Parathyroid adenoma (tissue), 2 donors: ENCODE measurements at regions not wholly inside any gene's neighbourhood (a gene's known extent, or its start where the extent isn't known, plus 50 kb on each side); places are given as distances from the start of the nearest gene placed in this dataset.
A peak's percentile ranks its signal among the peaks of the same experiment; 100 is the strongest.

Source experiments
- H2AFZ ChIP-seq: fragments of 300-600 bp; sonication (generic); one replicate; pipeline ENCODE4 v1.7.0; 2017; ENCODE audit warnings: antibody characterized with exemption, mild to moderate bottlenecking
- H3K27ac ChIP-seq: fragments of 300-600 bp; sonication (generic); one replicate; pipeline ENCODE4 v1.7.0; 2017
- H3K27me3 ChIP-seq: fragments of 300-600 bp; sonication (generic); one replicate; pipeline ENCODE4 v1.7.0; 2017; ENCODE audit warnings: low read length; ENCODE audit not compliant: control insufficient read depth, insufficient read depth
- H3K36me3 ChIP-seq: fragments of 300-600 bp; sonication (generic); one replicate; pipeline ENCODE4 v1.7.0; 2017; ENCODE audit warnings: low read length; ENCODE audit not compliant: control insufficient read depth, insufficient read depth
- H3K4me1 ChIP-seq: fragments of 300-600 bp; sonication (generic); one replicate; pipeline ENCODE4 v1.7.0; 2017; ENCODE audit warnings: control low read depth
- H3K4me2 ChIP-seq: fragments of 300-600 bp; sonication (generic); one replicate; pipeline ENCODE4 v1.7.0; 2017; ENCODE audit warnings: low read length
- H3K4me3 ChIP-seq: fragments of 300-600 bp; sonication (generic); one replicate; pipeline ENCODE4 v1.7.0; 2017; ENCODE audit warnings: low read depth, low read length
- H3K79me2 ChIP-seq: fragments of 300-600 bp; sonication (generic); one replicate; pipeline ENCODE4 v1.7.0; 2017; ENCODE audit warnings: control low read depth
- H3K9ac ChIP-seq: fragments of 300-600 bp; sonication (generic); one replicate; pipeline ENCODE4 v1.7.0; 2017; ENCODE audit warnings: mild to moderate bottlenecking
- H3K9me3 ChIP-seq: fragments of 300-600 bp; sonication (generic); one replicate; pipeline ENCODE4 v1.7.0; 2017; ENCODE audit warnings: low read length; ENCODE audit not compliant: control insufficient read depth
- TF ChIP-seq, protein P1 (sequence below): fragments of 300-600 bp; sonication (generic); IDR thresholded peaks from one replicate; pipeline ENCODE4 v1.7.0; 2017; ENCODE audit warnings: antibody characterized with exemption, mild to moderate bottlenecking
- donor health status: primary hyperparathyroidism.

- Histone ChIP-seq H3K27ac (no peak overlapping the region), H3K9me3 (no peaks in the 10 kb centered on the region), H3K27me3 (no peaks in the 10 kb centered on the region), H2AFZ (peak overlapping the region; percentile 50), H3K9ac (no peak overlapping the region), H3K36me3 (no peaks in the 10 kb centered on the region), H3K4me2 (no peak overlapping the region), H3K79me2 (no peaks in the 10 kb centered on the region), H3K4me3 (no peak overlapping the region), H3K4me1 (peaks cover 2% of the 10 kb centered on the region)
- TF ChIP-seq, protein P1, sequence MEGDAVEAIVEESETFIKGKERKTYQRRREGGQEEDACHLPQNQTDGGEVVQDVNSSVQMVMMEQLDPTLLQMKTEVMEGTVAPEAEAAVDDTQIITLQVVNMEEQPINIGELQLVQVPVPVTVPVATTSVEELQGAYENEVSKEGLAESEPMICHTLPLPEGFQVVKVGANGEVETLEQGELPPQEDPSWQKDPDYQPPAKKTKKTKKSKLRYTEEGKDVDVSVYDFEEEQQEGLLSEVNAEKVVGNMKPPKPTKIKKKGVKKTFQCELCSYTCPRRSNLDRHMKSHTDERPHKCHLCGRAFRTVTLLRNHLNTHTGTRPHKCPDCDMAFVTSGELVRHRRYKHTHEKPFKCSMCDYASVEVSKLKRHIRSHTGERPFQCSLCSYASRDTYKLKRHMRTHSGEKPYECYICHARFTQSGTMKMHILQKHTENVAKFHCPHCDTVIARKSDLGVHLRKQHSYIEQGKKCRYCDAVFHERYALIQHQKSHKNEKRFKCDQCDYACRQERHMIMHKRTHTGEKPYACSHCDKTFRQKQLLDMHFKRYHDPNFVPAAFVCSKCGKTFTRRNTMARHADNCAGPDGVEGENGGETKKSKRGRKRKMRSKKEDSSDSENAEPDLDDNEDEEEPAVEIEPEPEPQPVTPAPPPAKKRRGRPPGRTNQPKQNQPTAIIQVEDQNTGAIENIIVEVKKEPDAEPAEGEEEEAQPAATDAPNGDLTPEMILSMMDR: no peak
Measured at GRCh38 chr4:24244663-24245490, 339.5 kb downstream of the DHX15 start.

GRCh38 chr4:24243641-24244040 is 340.7 kb downstream of the DHX15 start:
- H3K27ac ChIP-seq: no peak overlapping the region
- H2AFZ ChIP-seq: no peak overlapping the region
- no peak overlapping the region for H3K4me3 ChIP-seq
- no peak overlapping the region for H3K4me2 ChIP-seq
- H3K36me3 ChIP-seq: no peaks in the 10 kb centered on the region
- no peaks in the 10 kb centered on the region for H3K27me3 ChIP-seq
- H3K79me2 ChIP-seq: no peaks in the 10 kb centered on the region
- no peaks in the 10 kb centered on the region for H3K9me3 ChIP-seq
- TF ChIP-seq, protein P1: no peak
- H3K9ac ChIP-seq: no peak overlapping the region
- peaks cover 2% of the 10 kb centered on the region for H3K4me1 ChIP-seq

- no peaks in the 10 kb centered on the region for H3K36me3 ChIP-seq
- peaks cover 2% of the 10 kb centered on the region for H3K4me1 ChIP-seq
- no peaks in the 10 kb centered on the region for H3K27me3 ChIP-seq
- H3K4me2 ChIP-seq: no peak overlapping the region
- no peak overlapping the region for H3K9ac ChIP-seq
- no peaks in the 10 kb centered on the region for H3K79me2 ChIP-seq
- no peaks in the 10 kb centered on the region for H3K9me3 ChIP-seq
- H2AFZ ChIP-seq: no peak overlapping the region
- no peak overlapping the region for H3K27ac ChIP-seq
- TF ChIP-seq, protein P1: no peak
- H3K4me3 ChIP-seq: no peak overlapping the region
Measured at GRCh38 chr4:24241511-24241910, 342.8 kb downstream of the DHX15 start.

GRCh38 chr4:24240655-24241054 is 343.7 kb downstream of the DHX15 start:
- TF ChIP-seq, protein P1: no peak
- no peak overlapping the region for H2AFZ ChIP-seq
- no peaks in the 10 kb centered on the region for H3K79me2 ChIP-seq
- H3K9me3 ChIP-seq: no peaks in the 10 kb centered on the region
- H3K4me3 ChIP-seq: no peak overlapping the region
- no peak overlapping the region for H3K27ac ChIP-seq
- H3K9ac ChIP-seq: no peak overlapping the region
- no peaks in the 10 kb centered on the region for H3K27me3 ChIP-seq
- H3K4me1 ChIP-seq: peaks cover 2% of the 10 kb centered on the region
- H3K4me2 ChIP-seq: no peak overlapping the region
- H3K36me3 ChIP-seq: no peaks in the 10 kb centered on the region

- Histone ChIP-seq H3K36me3 (no peaks in the 10 kb centered on the region), H3K27ac (no peak overlapping the region), H3K27me3 (no peaks in the 10 kb centered on the region), H3K9ac (no peak overlapping the region), H3K4me1 (no peaks in the 10 kb centered on the region), H3K4me2 (no peak overlapping the region), H3K79me2 (no peaks in the 10 kb centered on the region), H2AFZ (no peak overlapping the region), H3K9me3 (no peaks in the 10 kb centered on the region), H3K4me3 (no peak overlapping the region)
- TF ChIP-seq, protein P1: no peak
Measured at GRCh38 chr4:24237709-24238108, 346.6 kb downstream of the DHX15 start.
